PC-9 (cell line): ENCODE measurements at regions not wholly inside any gene's neighbourhood (a gene's known extent, or its start where the extent isn't known, plus 50 kb on each side); places are given as distances from the start of the nearest gene placed in this dataset.

Experiments
- BruUV-seq: library from RNA; stranded (reverse); fragments of 400-500 nt; replicated peaks from 2 replicates; lab custom pipeline; 2021; lab: Mats Ljungman, UMichigan
- CTCF ChIA-PET: fragments of 300-600 bp; sonication (Branson Sonifier 250); formaldehyde crosslinking; loops from one replicate; lab custom pipeline; 2022; ENCODE audit warnings: antibody characterized with exemption; lab: Charles Lee
- POLR2A ChIA-PET: fragments of 300-600 bp; sonication (Branson Sonifier 250); formaldehyde crosslinking; loops from one replicate; lab custom pipeline; 2022; ENCODE audit warnings: antibody characterized with exemption; ENCODE audit not compliant: unreplicated experiment; lab: Charles Lee
- DNase-seq, 2 experiments: peaks; one replicate each; pipeline versions ENCODE4 v3.0.0 to v3.0.0-alpha.2; 2015 to 2022; ENCODE audit warnings: mixed read lengths in 1 of 2
- H2AFZ ChIP-seq: fragments of 200-600 bp; sonication (generic); 2 replicates; pipeline ENCODE4 v1.8.1; 2017; ENCODE audit warnings: antibody characterized with exemption
- H3F3A ChIP-seq: fragments of 200-600 bp; sonication (generic); 2 replicates; pipeline ENCODE4 v1.8.1; 2017; ENCODE audit warnings: antibody characterized with exemption, mild to moderate bottlenecking, low read depth; ENCODE audit not compliant: insufficient read depth
- H3K27ac ChIP-seq: fragments of 200-600 bp; sonication (generic); 2 replicates; pipeline ENCODE4 v1.6.1; 2016; ENCODE audit warnings: mixed run types
- H3K27me3 ChIP-seq: fragments of 200-600 bp; sonication (generic); 2 replicates; pipeline ENCODE4 v1.6.1; 2016; ENCODE audit warnings: low read depth, mixed run types; ENCODE audit not compliant: insufficient read depth
- H3K36me3 ChIP-seq: fragments of 200-600 bp; sonication (generic); 2 replicates; pipeline ENCODE4 v1.6.1; 2016; ENCODE audit warnings: low read depth, mixed run types
- H3K4me1 ChIP-seq: fragments of 200-600 bp; sonication (generic); replicated peaks from 2 replicates; pipeline ENCODE4 v1.6.1; 2016; ENCODE audit warnings: mixed run types; ENCODE audit not compliant: insufficient read depth
- H3K4me2 ChIP-seq: fragments of 200-600 bp; sonication (generic); 2 replicates; pipeline ENCODE4 v1.6.1; 2017; ENCODE audit warnings: mixed run types
- H3K4me3 ChIP-seq: fragments of 200-600 bp; sonication (generic); 2 replicates; pipeline ENCODE4 v1.6.1; 2016; ENCODE audit warnings: mixed run types
- H3K79me2 ChIP-seq: fragments of 200-600 bp; sonication (generic); 2 replicates; pipeline ENCODE4 v1.6.1; 2017; ENCODE audit warnings: low read depth, mixed run types
- H3K9me2 ChIP-seq: fragments of 200-600 bp; sonication (generic); 2 replicates; pipeline ENCODE4 v1.8.1; 2017; ENCODE audit warnings: mild to moderate bottlenecking; ENCODE audit not compliant: insufficient read depth
- H3K9me3 ChIP-seq: fragments of 200-600 bp; sonication (generic); 2 replicates; pipeline ENCODE4 v1.8.1; 2016; ENCODE audit warnings: low read depth; ENCODE audit not compliant: insufficient read depth
- H4K20me1 ChIP-seq: fragments of 200-600 bp; sonication (generic); 2 replicates; pipeline ENCODE4 v1.8.1; 2017; ENCODE audit not compliant: insufficient read depth
- CTCF ChIP-seq: fragments of 200-600 bp; sonication (generic); conservative IDR thresholded peaks from 2 replicates; pipeline ENCODE4 v1.6.1; 2017; ENCODE audit warnings: mixed run types, antibody characterized with exemption, mild to moderate bottlenecking, moderate library complexity
- EZH2 ChIP-seq: fragments of 200-600 bp; sonication (generic); IDR thresholded peaks from 2 replicates; pipeline ENCODE4 v1.8.0; 2017; ENCODE audit warnings: antibody characterized with exemption, low read depth
- intact Hi-C: fragments of 100-400 bp; cut with micrococcal nuclease; formaldehyde crosslinking; loops from one replicate; pipeline ENCODE4 v1.10.0; 2022; ENCODE audit not compliant: unreplicated experiment

DNA sequence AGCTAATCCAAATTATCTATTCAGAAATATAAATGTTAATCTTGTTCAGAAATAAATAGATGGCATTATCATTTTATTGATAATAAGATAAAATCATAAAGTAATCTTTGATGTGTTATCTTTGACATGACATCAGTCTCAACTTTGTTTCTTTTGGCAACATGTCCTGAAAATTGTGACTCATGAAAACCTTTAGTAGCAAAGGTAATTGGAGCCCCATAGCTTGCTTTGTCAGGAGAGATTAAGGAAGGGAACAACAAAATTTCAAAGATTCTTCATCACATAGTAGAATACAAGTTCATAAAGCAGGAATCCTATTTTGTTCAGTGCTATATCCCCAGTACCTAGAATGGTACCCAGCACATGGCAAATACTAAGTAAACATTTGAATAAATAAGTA lies 165.4 kb downstream of the KCNE4 start:
- peaks cover 25% of the 10 kb centered on the region for H3K4me1 ChIP-seq
- H3K9me2 ChIP-seq, result 0 out of 2 replicates have a peak, but pooled peaks cover 4% of the 10 kb centered on the region
- DNase-seq, result peak in 1 of 2 experiments; percentile 61
- ChIA-PET POLR2A (interaction anchor here (0.6 kb wide), 1 partner anchor 235 kb away, joined by 4 read pairs; no protein-coding TSS in a partner anchor), CTCF (no interaction called here)
- no peaks in the 10 kb centered on the region for H3K79me2 ChIP-seq
- no peaks in the 10 kb centered on the region for H4K20me1 ChIP-seq
- no peaks in the 10 kb centered on the region for H3F3A ChIP-seq
- no peaks in the 10 kb centered on the region for H3K27me3 ChIP-seq
- peak overlapping the region; percentile 28 for H3K4me2 ChIP-seq
- no peak overlapping the region; the same call in 1 of the 2 replicates for H2AFZ ChIP-seq
- H3K4me3 ChIP-seq, result no peak overlapping the region
- peaks cover 4% of the 10 kb centered on the region; the same call in 1 of the 2 replicates for H3K9me3 ChIP-seq
- intact Hi-C loops, result no loop called here
- TF ChIP-seq CTCF (no peak), EZH2 (no peak)
- H3K36me3 ChIP-seq, result no peaks in the 10 kb centered on the region
- BruUV-seq, result no TSS peak
- no peak overlapping the region; the same call in 1 of the 2 replicates for H3K27ac ChIP-seq

GRCh38 chr2:223218587-223219178 lies 166.7 kb downstream of the KCNE4 start:
- no peaks in the 10 kb centered on the region for H3K36me3 ChIP-seq
- peaks cover 35% of the 10 kb centered on the region for H3K4me1 ChIP-seq
- H3K27ac ChIP-seq, result no peak overlapping the region
- H3F3A ChIP-seq, result peaks cover 4% of the 10 kb centered on the region; the same call in 1 of the 2 replicates
- ChIA-PET POLR2A (interaction anchor here (0.6 kb wide), 1 partner anchor 227 kb away, joined by 7 read pairs; no protein-coding TSS in a partner anchor), CTCF (interaction anchor here (0.6 kb wide), 1 partner anchor 1141 kb away, joined by 3 read pairs; no protein-coding TSS in a partner anchor)
- H3K9me3 ChIP-seq, result peaks cover 4% of the 10 kb centered on the region
- no peak overlapping the region for H3K4me3 ChIP-seq
- intact Hi-C loops, result no loop called here
- BruUV-seq, result no TSS peak
- no peaks in the 10 kb centered on the region for H3K27me3 ChIP-seq
- H4K20me1 ChIP-seq, result no peaks in the 10 kb centered on the region
- H2AFZ ChIP-seq, result no peak overlapping the region
- no peaks in the 10 kb centered on the region for H3K9me2 ChIP-seq
- DNase-seq, result no peak
- H3K79me2 ChIP-seq, result no peaks in the 10 kb centered on the region
- no peak overlapping the region for H3K4me2 ChIP-seq
- no peak for TF ChIP-seq CTCF
- TF ChIP-seq EZH2, result no peak

DNA sequence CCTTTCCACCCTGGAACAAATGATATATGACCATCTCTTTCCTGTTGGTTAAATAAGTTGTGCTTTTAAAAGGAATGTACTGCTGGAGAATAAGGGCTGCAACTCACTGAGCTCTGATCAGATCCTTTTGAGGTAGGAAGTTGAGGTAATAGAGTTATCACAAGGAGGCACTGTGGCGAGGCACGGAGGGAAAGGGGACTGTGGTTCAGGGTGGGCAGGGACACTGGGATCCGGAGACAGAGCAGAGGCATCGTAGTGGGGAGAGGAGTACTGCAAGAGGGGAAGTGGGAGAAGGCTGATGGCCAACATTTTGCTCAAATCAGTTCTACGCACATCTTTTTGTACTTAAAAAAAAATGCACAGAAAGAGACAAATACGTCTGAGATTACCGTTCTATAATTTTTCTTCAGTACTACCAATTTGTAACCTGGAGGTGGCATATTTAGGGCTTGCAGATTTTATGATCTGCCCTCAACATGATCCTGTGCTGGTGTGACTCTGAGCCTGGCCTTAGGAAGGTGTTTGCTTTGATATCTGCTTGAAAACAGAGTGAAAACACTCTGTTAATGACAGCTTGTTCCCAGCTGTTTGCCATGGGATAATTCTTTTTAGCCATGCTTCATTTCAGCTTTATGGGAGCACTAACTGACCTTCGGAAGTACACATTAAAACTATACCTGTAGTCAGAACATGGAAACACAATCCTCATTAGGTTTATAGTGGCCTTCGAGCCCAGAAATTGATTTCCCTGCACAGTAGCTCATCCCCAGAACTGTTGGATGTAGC lies 168.1 kb downstream of the KCNE4 start:
- H3K27me3 ChIP-seq, result no peaks in the 10 kb centered on the region
- no peak overlapping the region for H3K4me2 ChIP-seq
- TF ChIP-seq EZH2 (no peak), CTCF (no peak)
- H3K4me3 ChIP-seq, result no peak overlapping the region
- no peak overlapping the region for H3K27ac ChIP-seq
- DNase-seq, result no peak
- no peaks in the 10 kb centered on the region for H3K79me2 ChIP-seq
- intact Hi-C loops, result loop anchor here (10.0 kb wide), 1 partner anchor 525 kb away; no protein-coding TSS in a partner anchor
- POLR2A ChIA-PET, result no interaction called here
- H4K20me1 ChIP-seq, result no peaks in the 10 kb centered on the region
- H3K9me2 ChIP-seq, result no peaks in the 10 kb centered on the region
- H3K36me3 ChIP-seq, result no peaks in the 10 kb centered on the region
- no peak overlapping the region for H2AFZ ChIP-seq
- CTCF ChIA-PET, result no interaction called here
- H3K4me1 ChIP-seq, result peaks cover 40% of the 10 kb centered on the region
- peaks cover 4% of the 10 kb centered on the region for H3K9me3 ChIP-seq
- H3F3A ChIP-seq, result peaks cover 4% of the 10 kb centered on the region; the same call in 1 of the 2 replicates
- BruUV-seq, result no TSS peak
